SH-SY5Y (cell line): ENCODE measurements at regions not wholly inside any gene's neighbourhood (a gene's known extent, or its start where the extent isn't known, plus 50 kb on each side); places are given as distances from the start of the nearest gene placed in this dataset.

Source experiments
- GATA2 ChIP-seq: IDR thresholded peaks from 2 replicates; pipeline ENCODE4 v1.6.1; 2011; ENCODE audit warnings: mild to moderate bottlenecking, low read depth, low read length
- GATA3 ChIP-seq: IDR thresholded peaks from 2 replicates; pipeline ENCODE4 v1.6.1; 2011; ENCODE audit warnings: low read depth, mild to moderate bottlenecking, low read length, moderate library complexity

GRCh38 chr15:29331071-29331470, 61.4 kb upstream of the NSMCE3 start:
- TF ChIP-seq GATA2 (no peak), GATA3 (no peak)

GRCh38 chr15:29324746-29325145, 55.1 kb upstream of the NSMCE3 start:
- TF ChIP-seq GATA3 (no peak), GATA2 (no peak)

- TF ChIP-seq GATA2 (no peak), GATA3 (no peak)
Measured at GRCh38 chr15:29323557-29323956, 53.9 kb upstream of the NSMCE3 start.

- TF ChIP-seq GATA2 (no peak), GATA3 (no peak)
Measured at GRCh38 chr15:29322415-29322814, 52.8 kb upstream of the NSMCE3 start.

- no peak for TF ChIP-seq GATA3
- no peak for TF ChIP-seq GATA2
Measured at GRCh38 chr15:29320420-29320819, 50.8 kb upstream of the NSMCE3 start.

- no peak for TF ChIP-seq GATA3
- TF ChIP-seq GATA2: no peak
Measured at GRCh38 chr15:29319823-29320222, 50.2 kb upstream of the NSMCE3 start.
